ENCODE measurements at regions not wholly inside any gene's neighbourhood (a gene's known extent, or its start where the extent isn't known, plus 50 kb on each side); places are given as distances from the start of the nearest gene placed in this dataset.

GRCh38 chr13:90105276-90105675, 1242.2 kb upstream of the MIR17HG start:
- H3K9ac ChIP-seq (ENCODE audit: low read depth in 1 of 2, low read length in 2 of 2) = no peak overlapping the region
- no peak overlapping the region for H3K27ac ChIP-seq (ENCODE audit: low read depth, low read length)
- H3K36me3 ChIP-seq (ENCODE audit: control insufficient read depth in 1 of 2, insufficient read depth in 2 of 2, low read length in 2 of 2) = no peaks in the 10 kb centered on the region
- no peak overlapping the region for H3K4me3 ChIP-seq (ENCODE audit: low read depth in 1 of 2, low read length in 2 of 2)
- H3K4me1 ChIP-seq (ENCODE audit: control insufficient read depth in 1 of 2, insufficient read depth in 2 of 2, low read length in 2 of 2) = no peaks in the 10 kb centered on the region
- no peaks in the 10 kb centered on the region for H3K27me3 ChIP-seq (ENCODE audit: control insufficient read depth in 1 of 2, insufficient read depth in 2 of 2, low read length in 2 of 2)
- no peaks in the 10 kb centered on the region for H3K9me3 ChIP-seq (ENCODE audit: control insufficient read depth in 1 of 2, low read length in 2 of 2)

DNA sequence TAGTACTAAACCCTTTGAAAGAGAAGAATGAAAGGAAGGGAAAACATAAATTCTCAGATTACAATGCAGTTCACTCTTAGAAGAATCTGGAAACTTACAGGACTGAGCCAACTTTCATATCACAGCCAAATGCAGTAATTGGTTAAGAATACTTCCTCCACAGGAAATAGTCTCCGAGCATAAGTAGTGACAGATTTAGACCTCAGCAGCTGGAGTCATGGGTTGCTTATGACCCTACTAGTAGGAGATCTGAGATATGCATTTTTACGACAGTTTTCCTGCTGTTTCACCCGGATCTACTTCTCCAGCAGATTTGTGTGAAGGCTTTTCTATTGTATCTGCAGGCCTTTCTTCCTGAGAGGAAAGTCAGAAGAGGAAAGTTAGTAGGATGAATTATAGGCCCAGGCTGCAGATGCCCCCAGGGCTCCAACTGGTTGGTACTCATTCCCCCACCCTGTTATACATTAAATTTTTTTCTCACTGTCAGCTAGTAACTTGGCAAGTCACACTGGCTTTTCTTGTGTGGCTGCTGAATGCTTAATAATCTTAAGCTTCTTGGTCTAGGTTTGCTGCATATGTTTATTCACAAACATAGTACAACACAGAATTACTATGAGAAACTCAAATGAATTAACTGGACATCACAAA, 1241.5 kb upstream of the MIR17HG start:
- Histone ChIP-seq H3K4me1 (ENCODE audit: control insufficient read depth in 1 of 2, insufficient read depth in 2 of 2, low read length in 2 of 2) (no peaks in the 10 kb centered on the region), H3K27ac (ENCODE audit: low read depth, low read length) (no peak overlapping the region), H3K9me3 (ENCODE audit: control insufficient read depth in 1 of 2, low read length in 2 of 2) (no peaks in the 10 kb centered on the region), H3K9ac (ENCODE audit: low read depth in 1 of 2, low read length in 2 of 2) (no peak overlapping the region), H3K36me3 (ENCODE audit: control insufficient read depth in 1 of 2, insufficient read depth in 2 of 2, low read length in 2 of 2) (no peaks in the 10 kb centered on the region), H3K4me3 (ENCODE audit: low read depth in 1 of 2, low read length in 2 of 2) (no peak overlapping the region), H3K27me3 (ENCODE audit: control insufficient read depth in 1 of 2, insufficient read depth in 2 of 2, low read length in 2 of 2) (no peaks in the 10 kb centered on the region)

- no peaks in the 10 kb centered on the region for H3K9me3 ChIP-seq (ENCODE audit: control insufficient read depth in 1 of 2, low read length in 2 of 2)
- H3K27ac ChIP-seq (ENCODE audit: low read depth, low read length) = no peak overlapping the region
- no peak overlapping the region for H3K4me3 ChIP-seq (ENCODE audit: low read depth in 1 of 2, low read length in 2 of 2)
- H3K4me1 ChIP-seq (ENCODE audit: control insufficient read depth in 1 of 2, insufficient read depth in 2 of 2, low read length in 2 of 2) = no peaks in the 10 kb centered on the region
- no peak overlapping the region for H3K9ac ChIP-seq (ENCODE audit: low read depth in 1 of 2, low read length in 2 of 2)
- H3K36me3 ChIP-seq (ENCODE audit: control insufficient read depth in 1 of 2, insufficient read depth in 2 of 2, low read length in 2 of 2) = no peaks in the 10 kb centered on the region
- H3K27me3 ChIP-seq (ENCODE audit: control insufficient read depth in 1 of 2, insufficient read depth in 2 of 2, low read length in 2 of 2) = no peaks in the 10 kb centered on the region
These were observed 1239.8 kb upstream of the MIR17HG start for GRCh38 chr13:90107661-90108060.

- no peaks in the 10 kb centered on the region for H3K9me3 ChIP-seq (ENCODE audit: control insufficient read depth in 1 of 2, low read length in 2 of 2)
- H3K27ac ChIP-seq (ENCODE audit: low read depth, low read length) = no peak overlapping the region
- H3K27me3 ChIP-seq (ENCODE audit: control insufficient read depth in 1 of 2, insufficient read depth in 2 of 2, low read length in 2 of 2) = no peaks in the 10 kb centered on the region
- no peak overlapping the region for H3K9ac ChIP-seq (ENCODE audit: low read depth in 1 of 2, low read length in 2 of 2)
- no peaks in the 10 kb centered on the region for H3K4me1 ChIP-seq (ENCODE audit: control insufficient read depth in 1 of 2, insufficient read depth in 2 of 2, low read length in 2 of 2)
- no peaks in the 10 kb centered on the region for H3K36me3 ChIP-seq (ENCODE audit: control insufficient read depth in 1 of 2, insufficient read depth in 2 of 2, low read length in 2 of 2)
- no peak overlapping the region for H3K4me3 ChIP-seq (ENCODE audit: low read depth in 1 of 2, low read length in 2 of 2)
These were observed 1238.9 kb upstream of the MIR17HG start for GRCh38 chr13:90108547-90108946.

DNA sequence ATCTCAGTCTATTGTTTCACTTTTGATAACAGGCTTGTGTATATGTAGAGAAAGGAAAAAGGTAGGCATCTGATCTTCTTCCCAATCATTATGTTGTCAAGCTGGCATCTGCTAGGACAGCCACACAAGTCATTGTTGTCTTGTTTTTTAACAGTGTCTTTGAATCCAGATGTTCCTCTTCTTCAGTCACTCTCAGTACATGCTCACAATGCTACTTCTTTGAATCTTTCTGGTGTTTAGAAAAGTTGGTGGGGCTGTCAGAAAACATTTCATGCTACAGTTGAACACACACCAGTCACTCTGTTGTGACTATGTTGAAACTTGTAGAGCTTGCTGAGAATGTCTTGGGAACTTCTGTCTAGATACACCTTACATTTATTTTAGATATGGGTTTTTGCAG, 1231.4 kb upstream of the MIR17HG start:
- Histone ChIP-seq H3K9ac (ENCODE audit: low read depth in 1 of 2, low read length in 2 of 2) (no peak overlapping the region), H3K36me3 (ENCODE audit: control insufficient read depth in 1 of 2, insufficient read depth in 2 of 2, low read length in 2 of 2) (no peaks in the 10 kb centered on the region)

GRCh38 chr13:90118467-90119071, 1228.9 kb upstream of the MIR17HG start:
- Histone ChIP-seq H3K27me3 (ENCODE audit: control insufficient read depth in 1 of 2, insufficient read depth in 2 of 2, low read length in 2 of 2) (no peaks in the 10 kb centered on the region), H3K27ac (ENCODE audit: low read depth, low read length) (no peak overlapping the region), H3K9ac (ENCODE audit: low read depth in 1 of 2, low read length in 2 of 2) (no peak overlapping the region), H3K36me3 (ENCODE audit: control insufficient read depth in 1 of 2, insufficient read depth in 2 of 2, low read length in 2 of 2) (no peaks in the 10 kb centered on the region), H3K4me1 (ENCODE audit: control insufficient read depth in 1 of 2, insufficient read depth in 2 of 2, low read length in 2 of 2) (no peaks in the 10 kb centered on the region), H3K9me3 (ENCODE audit: control insufficient read depth in 1 of 2, low read length in 2 of 2) (no peaks in the 10 kb centered on the region), H3K4me3 (ENCODE audit: low read depth in 1 of 2, low read length in 2 of 2) (no peak overlapping the region)

More for the DNA sequence above, 1231.4 kb upstream of the MIR17HG start:
- no peaks in the 10 kb centered on the region for H3K27me3 ChIP-seq (ENCODE audit: control insufficient read depth in 1 of 2, insufficient read depth in 2 of 2, low read length in 2 of 2)
- H3K27ac ChIP-seq (ENCODE audit: low read depth, low read length) = no peak overlapping the region
- H3K9me3 ChIP-seq (ENCODE audit: control insufficient read depth in 1 of 2, low read length in 2 of 2) = no peaks in the 10 kb centered on the region
- no peaks in the 10 kb centered on the region for H3K4me1 ChIP-seq (ENCODE audit: control insufficient read depth in 1 of 2, insufficient read depth in 2 of 2, low read length in 2 of 2)
- no peak overlapping the region for H3K4me3 ChIP-seq (ENCODE audit: low read depth in 1 of 2, low read length in 2 of 2)

- no peaks in the 10 kb centered on the region for H3K4me1 ChIP-seq (ENCODE audit: control insufficient read depth in 1 of 2, insufficient read depth in 2 of 2, low read length in 2 of 2)
- no peaks in the 10 kb centered on the region for H3K27me3 ChIP-seq (ENCODE audit: control insufficient read depth in 1 of 2, insufficient read depth in 2 of 2, low read length in 2 of 2)
- no peaks in the 10 kb centered on the region for H3K9me3 ChIP-seq (ENCODE audit: control insufficient read depth in 1 of 2, low read length in 2 of 2)
- no peak overlapping the region for H3K9ac ChIP-seq (ENCODE audit: low read depth in 1 of 2, low read length in 2 of 2)
- no peak overlapping the region for H3K27ac ChIP-seq (ENCODE audit: low read depth, low read length)
- no peaks in the 10 kb centered on the region for H3K36me3 ChIP-seq (ENCODE audit: control insufficient read depth in 1 of 2, insufficient read depth in 2 of 2, low read length in 2 of 2)
- H3K4me3 ChIP-seq (ENCODE audit: low read depth in 1 of 2, low read length in 2 of 2) = no peak overlapping the region
These were observed 1227.5 kb upstream of the MIR17HG start for GRCh38 chr13:90120026-90120425.

GRCh38 chr13:90121784-90122183, 1225.7 kb upstream of the MIR17HG start:
- H3K9ac ChIP-seq (ENCODE audit: low read depth in 1 of 2, low read length in 2 of 2) = no peak overlapping the region
- H3K4me1 ChIP-seq (ENCODE audit: control insufficient read depth in 1 of 2, insufficient read depth in 2 of 2, low read length in 2 of 2) = no peaks in the 10 kb centered on the region
- H3K36me3 ChIP-seq (ENCODE audit: control insufficient read depth in 1 of 2, insufficient read depth in 2 of 2, low read length in 2 of 2) = no peaks in the 10 kb centered on the region
- H3K27me3 ChIP-seq (ENCODE audit: control insufficient read depth in 1 of 2, insufficient read depth in 2 of 2, low read length in 2 of 2) = no peaks in the 10 kb centered on the region
- H3K27ac ChIP-seq (ENCODE audit: low read depth, low read length) = no peak overlapping the region
- H3K9me3 ChIP-seq (ENCODE audit: control insufficient read depth in 1 of 2, low read length in 2 of 2) = no peaks in the 10 kb centered on the region
- no peak overlapping the region for H3K4me3 ChIP-seq (ENCODE audit: low read depth in 1 of 2, low read length in 2 of 2)

DNA sequence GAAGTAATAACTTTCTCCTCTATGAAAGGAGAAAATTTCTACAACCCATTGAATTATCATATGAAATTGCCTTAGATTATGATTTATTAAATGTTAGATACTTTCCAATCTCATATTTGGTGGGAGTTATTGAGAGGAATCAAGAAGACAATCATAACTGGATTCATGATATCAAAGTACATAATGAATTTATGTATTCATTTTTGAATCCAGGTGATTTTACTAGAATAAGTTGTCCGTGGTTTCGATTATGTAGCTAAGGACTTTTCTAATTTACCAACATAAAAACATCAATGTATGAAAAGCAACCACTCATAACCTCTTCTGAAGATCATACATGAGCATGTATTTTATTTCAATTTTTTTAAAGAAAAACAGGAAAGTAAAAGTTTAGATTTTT, 1225.0 kb upstream of the MIR17HG start:
- no peak overlapping the region for H3K27ac ChIP-seq (ENCODE audit: low read depth, low read length)
- H3K9me3 ChIP-seq (ENCODE audit: control insufficient read depth in 1 of 2, low read length in 2 of 2) = no peaks in the 10 kb centered on the region
- H3K4me3 ChIP-seq (ENCODE audit: low read depth in 1 of 2, low read length in 2 of 2) = no peak overlapping the region
- H3K36me3 ChIP-seq (ENCODE audit: control insufficient read depth in 1 of 2, insufficient read depth in 2 of 2, low read length in 2 of 2) = no peaks in the 10 kb centered on the region
- no peaks in the 10 kb centered on the region for H3K4me1 ChIP-seq (ENCODE audit: control insufficient read depth in 1 of 2, insufficient read depth in 2 of 2, low read length in 2 of 2)
- no peak overlapping the region for H3K9ac ChIP-seq (ENCODE audit: low read depth in 1 of 2, low read length in 2 of 2)
- H3K27me3 ChIP-seq (ENCODE audit: control insufficient read depth in 1 of 2, insufficient read depth in 2 of 2, low read length in 2 of 2) = no peaks in the 10 kb centered on the region

- H3K27me3 ChIP-seq (ENCODE audit: control insufficient read depth in 1 of 2, insufficient read depth in 2 of 2, low read length in 2 of 2) = no peaks in the 10 kb centered on the region
- no peaks in the 10 kb centered on the region for H3K4me1 ChIP-seq (ENCODE audit: control insufficient read depth in 1 of 2, insufficient read depth in 2 of 2, low read length in 2 of 2)
- H3K9me3 ChIP-seq (ENCODE audit: control insufficient read depth in 1 of 2, low read length in 2 of 2) = no peaks in the 10 kb centered on the region
- H3K27ac ChIP-seq (ENCODE audit: low read depth, low read length) = no peak overlapping the region
- no peak overlapping the region for H3K9ac ChIP-seq (ENCODE audit: low read depth in 1 of 2, low read length in 2 of 2)
- H3K36me3 ChIP-seq (ENCODE audit: control insufficient read depth in 1 of 2, insufficient read depth in 2 of 2, low read length in 2 of 2) = no peaks in the 10 kb centered on the region
- H3K4me3 ChIP-seq (ENCODE audit: low read depth in 1 of 2, low read length in 2 of 2) = no peak overlapping the region
These were observed 1211.9 kb upstream of the MIR17HG start for GRCh38 chr13:90135558-90135957.
